ENCODE measurements at regions not wholly inside any gene's neighbourhood (a gene's known extent, or its start where the extent isn't known, plus 50 kb on each side); places are given as distances from the start of the nearest gene placed in this dataset.

- H3K4me3 ChIP-seq (ENCODE audit: low read depth, low read length), result no peak overlapping the region
- peak; percentile 35 for DNase-seq (ENCODE audit: low read depth)
- TF ChIP-seq, protein P1, sequence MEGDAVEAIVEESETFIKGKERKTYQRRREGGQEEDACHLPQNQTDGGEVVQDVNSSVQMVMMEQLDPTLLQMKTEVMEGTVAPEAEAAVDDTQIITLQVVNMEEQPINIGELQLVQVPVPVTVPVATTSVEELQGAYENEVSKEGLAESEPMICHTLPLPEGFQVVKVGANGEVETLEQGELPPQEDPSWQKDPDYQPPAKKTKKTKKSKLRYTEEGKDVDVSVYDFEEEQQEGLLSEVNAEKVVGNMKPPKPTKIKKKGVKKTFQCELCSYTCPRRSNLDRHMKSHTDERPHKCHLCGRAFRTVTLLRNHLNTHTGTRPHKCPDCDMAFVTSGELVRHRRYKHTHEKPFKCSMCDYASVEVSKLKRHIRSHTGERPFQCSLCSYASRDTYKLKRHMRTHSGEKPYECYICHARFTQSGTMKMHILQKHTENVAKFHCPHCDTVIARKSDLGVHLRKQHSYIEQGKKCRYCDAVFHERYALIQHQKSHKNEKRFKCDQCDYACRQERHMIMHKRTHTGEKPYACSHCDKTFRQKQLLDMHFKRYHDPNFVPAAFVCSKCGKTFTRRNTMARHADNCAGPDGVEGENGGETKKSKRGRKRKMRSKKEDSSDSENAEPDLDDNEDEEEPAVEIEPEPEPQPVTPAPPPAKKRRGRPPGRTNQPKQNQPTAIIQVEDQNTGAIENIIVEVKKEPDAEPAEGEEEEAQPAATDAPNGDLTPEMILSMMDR (IDR thresholded peaks at IDR 0.05; ENCODE audit: insufficient read depth, low read length), result no peak
These were observed 66.6 kb downstream of the MYL12B start for GRCh38 chr18:3328532-3328931.

GRCh38 chr18:3329471-3329870, 67.5 kb downstream of the MYL12B start:
- TF ChIP-seq, protein P1 (IDR thresholded peaks at IDR 0.05; ENCODE audit: insufficient read depth, low read length), result no peak
- H3K4me3 ChIP-seq (ENCODE audit: low read depth, low read length), result no peak overlapping the region
- no peak for DNase-seq (ENCODE audit: low read depth)

DNA sequence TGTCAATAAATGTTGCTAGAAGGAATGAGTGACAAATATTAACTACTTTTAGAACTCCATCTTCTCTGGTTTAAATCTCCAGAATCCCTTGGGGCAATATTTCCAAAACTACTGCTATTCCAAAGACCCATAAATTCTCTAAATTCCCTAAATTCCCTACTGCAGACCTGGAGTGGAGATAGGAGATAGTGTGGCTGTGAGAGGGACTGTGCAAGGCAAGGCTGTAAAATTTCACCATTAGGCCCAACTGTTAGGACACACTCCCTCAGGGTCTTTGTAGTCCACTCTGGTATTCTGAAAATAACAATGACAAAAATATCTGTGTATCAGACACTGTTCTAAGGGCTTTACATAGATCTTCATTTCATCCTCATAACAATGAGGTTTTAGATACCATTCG, 67.9 kb downstream of the MYL12B start:
- TF ChIP-seq, protein P1 (IDR thresholded peaks at IDR 0.05; ENCODE audit: insufficient read depth, low read length), result no peak
- no peak overlapping the region for H3K4me3 ChIP-seq (ENCODE audit: low read depth, low read length)
- no peak for DNase-seq (ENCODE audit: low read depth)

DNA sequence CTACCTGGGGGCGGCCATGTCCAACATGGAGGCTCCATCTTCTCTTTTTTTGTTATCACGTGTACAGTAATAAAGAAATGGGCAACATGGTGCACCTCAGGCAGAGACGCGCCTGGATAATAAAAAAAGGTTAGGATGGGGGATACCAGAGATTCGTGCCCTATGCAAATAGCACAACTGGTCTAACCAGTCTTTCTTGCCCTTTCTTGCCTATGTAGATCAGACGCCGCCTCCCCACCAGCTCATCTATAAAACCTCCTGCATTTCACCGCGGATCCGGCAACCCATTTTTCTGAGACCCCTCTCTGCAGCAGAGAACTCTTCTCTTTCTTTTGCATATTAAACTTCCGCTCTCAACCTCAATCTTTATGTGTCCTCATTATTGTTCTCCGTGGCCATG, 68.7 kb downstream of the MYL12B start:
- no peak overlapping the region for H3K4me3 ChIP-seq (ENCODE audit: low read depth, low read length)
- no peak for DNase-seq (ENCODE audit: low read depth)
- TF ChIP-seq, protein P1 (IDR thresholded peaks at IDR 0.05; ENCODE audit: insufficient read depth, low read length), result no peak

GRCh38 chr18:3332376-3332775, 70.4 kb downstream of the MYL12B start:
- peak; percentile 34 for DNase-seq (ENCODE audit: low read depth)
- H3K4me3 ChIP-seq (ENCODE audit: low read depth, low read length), result no peak overlapping the region
- TF ChIP-seq, protein P1 (IDR thresholded peaks at IDR 0.05; ENCODE audit: insufficient read depth, low read length), result no peak

DNA sequence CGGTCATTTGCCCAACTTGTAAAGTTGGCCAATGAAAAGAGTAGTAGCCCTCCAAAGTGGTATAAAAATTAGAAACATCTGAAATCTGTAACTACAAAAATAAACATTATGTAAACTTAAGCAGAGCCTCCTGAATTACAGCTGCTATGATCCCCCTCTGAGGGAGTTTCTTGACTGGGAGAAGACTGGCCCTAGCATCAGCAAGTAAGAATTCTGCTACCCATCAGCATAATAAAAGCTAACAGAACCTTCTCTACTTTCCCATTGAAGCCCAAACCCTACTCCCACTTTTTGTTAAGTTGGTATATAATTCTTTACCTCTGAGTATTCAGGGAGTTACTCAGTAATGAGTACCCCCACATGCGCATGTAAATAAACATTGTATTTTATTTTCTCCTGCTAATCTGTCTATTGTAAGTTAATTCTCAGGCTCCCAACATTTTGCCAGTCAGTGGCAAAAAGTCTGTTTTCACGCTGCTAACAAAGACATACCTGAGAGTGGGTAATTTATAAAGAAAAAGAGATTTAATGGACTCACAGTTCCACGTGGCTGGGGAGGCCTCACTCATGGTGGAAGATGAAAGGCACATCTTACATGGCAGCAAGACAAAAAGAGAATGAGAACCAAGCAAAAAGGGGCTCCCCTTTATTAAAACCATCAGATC, 71.3 kb downstream of the MYL12B start:
- TF ChIP-seq, protein P1 (IDR thresholded peaks at IDR 0.05; ENCODE audit: insufficient read depth, low read length), result no peak
- no peak overlapping the region for H3K4me3 ChIP-seq (ENCODE audit: low read depth, low read length)
- DNase-seq (ENCODE audit: low read depth), result no peak
